Activated CD4-positive, alpha-beta T cell treated with anti-CD3 and anti-CD28 coated beads, Interleukin-2, amount 50 U/mL, for 1 hour (primary cell): ENCODE measurements at regions not wholly inside any gene's neighbourhood (a gene's known extent, or its start where the extent isn't known, plus 50 kb on each side); places are given as distances from the start of the nearest gene placed in this dataset.
"Not testable (repeated sequence)": the region's sequence is repeated elsewhere in the genome, so short reads cannot be mapped to it uniquely, and the experiment has no call there.

ENCODE experiments used
- DNase-seq: peaks from one replicate; pipeline ENCODE4 v3.0.0-alpha.2; 2020

DNA sequence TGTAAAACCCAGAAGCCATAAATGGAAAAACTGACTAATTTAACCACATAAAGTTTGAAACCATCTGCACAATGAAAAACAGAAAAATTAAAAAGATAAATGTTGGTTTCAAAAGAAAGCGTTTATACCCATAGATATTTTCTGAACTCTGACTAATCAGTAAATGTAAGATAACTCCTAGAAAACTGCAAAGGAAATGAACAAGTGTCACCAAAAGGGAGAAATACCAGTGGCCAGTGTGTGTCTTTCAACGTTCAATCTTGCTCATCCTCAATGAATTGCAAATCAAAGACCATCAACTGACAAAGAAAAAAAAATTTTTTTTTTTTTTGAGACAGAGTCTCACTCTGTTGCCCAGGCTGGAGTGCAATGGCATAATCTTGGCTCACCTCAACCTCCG lies 180.1 kb downstream of the SYK start:
- DNase-seq: no peak

DNA sequence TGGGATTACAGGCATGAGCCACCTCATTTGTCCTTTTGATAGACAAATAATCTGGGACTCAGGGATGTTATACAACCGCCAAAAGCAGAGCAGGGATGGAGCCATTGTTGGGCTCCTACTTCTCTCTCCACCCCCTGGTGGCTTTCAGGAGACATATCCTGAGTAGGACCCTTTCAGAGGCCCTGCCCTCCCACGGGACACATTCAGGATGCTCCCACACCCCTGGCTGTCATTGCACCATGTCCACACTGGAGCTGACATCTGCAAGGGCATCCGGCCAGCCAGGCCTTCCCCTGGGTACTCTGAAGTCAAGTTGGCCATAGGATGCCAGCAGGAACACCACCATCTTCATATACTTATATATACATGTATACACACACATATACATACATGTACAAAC lies 181.8 kb downstream of the SYK start:
- no peak for DNase-seq

DNA sequence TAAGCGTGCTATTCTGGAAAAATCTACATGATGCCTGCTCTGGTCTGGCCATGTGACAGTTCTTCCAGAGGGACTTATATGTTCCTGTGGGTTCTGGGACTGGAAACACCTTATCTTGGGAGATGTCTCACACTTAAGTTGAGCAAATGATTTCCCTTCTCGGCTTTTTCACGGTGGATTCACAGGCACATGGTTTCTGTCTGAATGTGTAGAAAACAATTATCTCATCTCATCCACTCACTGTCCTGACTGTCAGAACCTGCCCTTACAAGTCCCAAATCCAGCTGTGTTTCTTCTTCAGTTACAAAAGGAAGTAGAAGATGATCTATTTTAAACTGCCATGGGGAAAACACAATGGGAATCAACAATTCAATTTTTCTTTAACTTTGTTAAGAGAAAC lies 184.0 kb downstream of the SYK start:
- no peak for DNase-seq

DNA sequence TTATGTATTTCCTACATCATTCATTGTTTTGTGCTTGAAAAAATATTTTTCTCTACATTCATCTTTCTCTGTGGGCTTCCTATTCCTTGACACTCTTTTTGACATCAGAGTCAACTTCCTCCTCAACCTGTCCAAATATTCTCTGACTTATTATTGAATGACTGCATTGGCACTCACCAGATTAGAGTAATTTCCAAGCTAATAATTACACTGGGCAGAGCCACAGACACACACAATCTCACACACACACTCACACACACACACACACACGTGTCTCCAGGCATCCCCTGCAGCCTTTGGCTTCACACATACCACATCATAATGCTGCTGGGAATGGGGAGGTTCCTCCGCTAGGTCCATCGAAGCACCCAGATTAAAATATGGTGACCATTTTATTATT lies 184.5 kb downstream of the SYK start:
- no peak for DNase-seq

DNA sequence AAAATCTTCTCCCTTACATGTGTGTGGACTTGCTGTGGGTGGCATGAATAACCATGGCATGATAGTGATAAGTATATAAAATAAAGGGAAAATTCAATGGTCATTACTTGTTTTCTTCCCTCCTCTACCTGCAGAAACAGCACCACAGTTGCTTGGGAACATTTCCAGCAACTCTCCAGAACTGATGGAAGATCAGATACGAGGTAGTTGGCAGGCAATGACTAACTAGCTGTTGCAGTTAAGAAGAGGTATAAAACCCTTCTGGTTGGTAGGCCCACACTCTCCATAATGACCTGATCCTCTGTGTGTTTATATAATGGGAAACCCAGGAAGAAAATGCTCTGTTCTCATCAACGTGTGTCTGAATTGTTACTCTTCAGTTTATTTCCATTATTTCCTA lies 185.9 kb downstream of the SYK start:
- DNase-seq: no peak

DNA sequence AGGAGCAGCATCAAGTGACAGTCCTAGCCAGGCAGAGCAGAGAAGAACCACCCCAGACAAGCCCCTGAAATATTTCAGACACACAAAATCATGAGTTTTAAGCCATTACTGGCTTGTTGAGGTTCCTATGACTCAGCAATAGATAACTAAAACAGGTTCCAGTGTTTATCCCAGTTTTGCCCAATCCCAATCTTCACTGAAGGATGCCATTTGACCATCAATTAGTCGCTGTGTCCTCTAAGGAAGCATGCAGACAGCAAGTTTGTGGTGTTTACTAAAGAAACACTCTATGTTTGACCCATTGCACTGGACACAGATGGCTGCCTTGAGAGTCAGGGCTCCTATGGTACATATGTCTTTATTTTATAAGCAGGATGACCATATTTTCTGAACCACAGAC lies 186.7 kb downstream of the SYK start:
- DNase-seq: no peak

DNA sequence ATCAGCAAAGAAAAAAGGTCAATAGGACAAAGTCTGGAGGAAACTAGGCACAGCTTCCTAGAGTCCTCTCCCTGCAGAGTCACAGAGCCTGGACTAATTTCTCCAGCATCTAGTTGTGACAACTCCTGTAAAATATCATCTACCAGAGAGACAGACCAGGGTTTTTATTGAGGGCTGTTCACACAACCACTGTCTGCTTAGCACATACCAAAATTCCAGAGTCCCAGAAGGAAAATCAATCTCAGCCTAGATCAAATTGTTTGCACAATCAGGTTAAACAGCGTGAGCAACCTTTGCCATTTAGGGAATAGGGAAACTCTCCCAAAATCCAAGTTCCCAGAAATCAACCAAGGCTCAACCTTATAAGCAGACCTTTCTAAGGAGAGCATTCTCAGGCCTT lies 190.3 kb downstream of the SYK start:
- no peak for DNase-seq

DNA sequence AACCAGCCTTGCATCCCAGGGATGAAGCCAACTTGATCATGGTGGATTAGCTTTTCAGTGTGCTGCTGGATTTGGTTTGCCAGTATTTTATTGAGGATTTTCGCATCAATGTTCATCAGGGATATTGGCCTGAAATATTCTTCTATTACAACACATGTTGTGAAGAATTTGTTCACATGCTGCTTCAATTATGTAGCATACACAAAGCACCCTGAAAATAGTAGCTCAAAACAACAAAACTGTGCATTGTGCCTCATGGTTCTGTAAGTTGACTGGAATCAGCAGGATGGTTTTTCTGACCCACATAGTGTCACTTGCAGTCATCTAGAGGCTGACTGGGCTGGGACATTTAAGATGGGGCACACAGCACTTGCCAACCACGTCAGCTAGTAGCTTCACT lies 193.9 kb downstream of the SYK start:
- no peak for DNase-seq

DNA sequence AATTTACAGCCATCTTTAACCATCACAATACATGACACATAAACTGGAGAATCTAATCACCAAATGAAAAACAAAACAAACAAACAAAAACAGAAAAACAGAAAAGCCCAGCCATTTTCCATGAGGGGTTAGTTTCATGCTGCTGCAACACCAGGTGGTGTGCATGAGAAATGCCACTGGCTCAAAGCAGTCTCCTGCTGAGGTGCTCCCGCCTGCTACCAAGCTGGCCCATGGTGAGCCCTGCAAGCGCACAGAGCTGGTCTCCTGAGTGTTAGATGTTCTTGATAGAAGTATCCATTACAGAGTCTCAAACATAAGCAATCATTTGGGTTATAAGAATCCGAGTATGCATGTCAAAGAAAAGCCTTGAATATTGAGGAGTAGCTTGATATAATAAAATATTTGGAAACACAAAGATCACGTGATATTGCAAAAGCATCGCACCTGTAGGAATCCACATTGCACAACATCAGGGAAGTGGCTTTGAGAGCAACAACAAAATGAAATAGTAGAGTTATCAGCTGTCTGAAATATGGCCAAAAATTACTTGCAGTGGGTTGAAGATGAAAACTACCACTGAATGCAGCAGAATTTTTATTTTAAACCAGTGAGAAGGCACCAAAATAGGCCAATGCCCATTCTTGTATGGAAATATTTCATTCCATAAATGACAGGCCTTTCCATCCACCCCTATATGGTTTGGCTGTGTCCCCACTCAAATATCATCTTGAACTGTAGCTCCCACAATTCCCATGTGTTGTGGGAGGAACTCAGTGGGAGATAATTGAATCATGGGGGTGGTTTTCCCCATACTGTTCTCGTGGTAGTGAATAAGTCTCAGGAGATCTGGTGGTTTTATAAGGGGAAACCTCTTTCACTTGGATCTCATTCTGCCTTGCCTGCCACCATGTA lies 194.8 kb downstream of the SYK start:
- no peak for DNase-seq

DNA sequence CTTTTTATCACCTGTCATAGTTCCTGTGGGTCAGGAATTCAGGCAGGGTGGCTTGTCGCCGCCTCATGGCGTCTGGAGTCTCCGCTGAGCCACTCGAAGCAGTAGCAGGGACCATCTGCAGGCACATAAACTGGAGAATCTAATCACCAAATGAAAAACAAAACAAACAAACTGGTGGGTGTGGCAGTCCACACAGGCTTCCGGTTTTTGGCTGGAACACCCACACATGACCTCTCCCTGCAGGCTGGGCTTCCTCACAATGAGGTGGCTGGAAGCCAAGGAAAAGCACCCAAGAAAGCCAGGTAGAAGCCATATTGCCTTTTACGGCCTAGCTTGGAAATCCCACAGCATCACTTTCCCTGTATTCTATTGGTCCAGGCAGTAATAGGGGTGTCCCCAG lies 197.0 kb downstream of the SYK start:
- no peak for DNase-seq

DNA sequence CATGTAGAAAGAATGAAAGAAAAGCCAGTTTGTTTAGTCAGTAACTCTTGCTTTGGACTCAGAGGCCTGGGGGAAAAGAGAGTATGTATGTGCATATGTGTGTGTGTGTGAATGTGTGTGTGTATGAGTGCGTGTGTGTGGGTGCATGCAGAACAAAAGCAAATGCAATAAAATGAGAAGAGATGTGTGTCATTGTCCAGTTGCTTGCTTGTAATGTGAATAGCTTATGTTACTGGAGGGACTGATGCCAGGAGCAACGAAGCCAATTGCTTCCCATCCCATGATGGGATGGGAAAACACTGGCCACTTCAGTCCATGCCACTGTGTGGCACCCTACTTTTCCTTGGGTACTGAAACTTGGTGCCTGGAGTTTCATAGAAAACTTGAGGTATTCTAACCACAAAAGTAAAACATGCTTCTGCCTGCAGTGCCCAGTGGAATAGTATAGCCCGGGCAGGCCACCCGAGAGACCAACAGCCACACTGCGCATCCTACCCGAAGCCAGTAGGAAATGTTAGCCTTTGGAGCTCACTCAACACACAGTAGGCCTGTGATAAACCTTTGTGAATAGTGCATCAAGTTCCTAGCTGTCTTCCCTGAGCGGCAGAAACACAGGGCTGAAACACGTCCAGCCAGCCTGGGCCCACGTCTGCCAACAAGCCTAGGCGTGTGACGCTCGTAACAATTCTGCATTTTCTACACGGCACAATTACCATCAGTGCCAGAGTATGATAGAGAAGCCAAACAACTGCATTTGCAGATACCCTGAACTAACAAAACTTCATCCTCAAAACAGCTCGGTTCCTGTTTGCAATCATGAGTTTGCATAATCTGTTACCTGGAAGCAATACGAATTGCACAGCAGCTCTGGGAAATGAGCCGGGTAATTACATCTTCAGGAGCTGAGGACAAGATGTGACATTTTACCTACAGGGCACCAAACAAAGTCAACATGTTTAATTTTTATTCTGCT lies 198.1 kb downstream of the SYK start:
- DNase-seq: no peak

DNA sequence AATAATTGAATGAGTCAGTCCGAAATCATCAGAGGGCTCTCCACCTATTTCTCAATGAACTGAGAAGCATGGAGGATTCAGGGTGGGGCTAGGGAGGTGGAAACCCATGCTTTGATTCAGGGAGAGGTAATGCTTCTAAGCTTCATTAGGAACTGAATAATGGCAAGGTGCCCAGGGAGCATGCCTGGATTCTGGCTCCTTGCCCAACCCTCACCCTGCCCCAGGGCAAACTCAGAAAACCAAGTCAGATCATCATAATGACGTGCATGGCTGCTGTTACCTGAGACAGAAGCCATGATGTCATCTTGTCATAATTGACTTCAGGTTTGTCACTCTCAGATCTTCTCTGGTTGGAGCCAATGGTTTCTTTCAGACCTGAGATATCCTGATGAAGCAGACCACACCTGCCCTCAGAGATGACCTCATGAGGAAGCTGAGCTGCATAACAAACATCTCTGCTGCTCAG lies 199.6 kb downstream of the SYK start:
- no peak for DNase-seq

DNA sequence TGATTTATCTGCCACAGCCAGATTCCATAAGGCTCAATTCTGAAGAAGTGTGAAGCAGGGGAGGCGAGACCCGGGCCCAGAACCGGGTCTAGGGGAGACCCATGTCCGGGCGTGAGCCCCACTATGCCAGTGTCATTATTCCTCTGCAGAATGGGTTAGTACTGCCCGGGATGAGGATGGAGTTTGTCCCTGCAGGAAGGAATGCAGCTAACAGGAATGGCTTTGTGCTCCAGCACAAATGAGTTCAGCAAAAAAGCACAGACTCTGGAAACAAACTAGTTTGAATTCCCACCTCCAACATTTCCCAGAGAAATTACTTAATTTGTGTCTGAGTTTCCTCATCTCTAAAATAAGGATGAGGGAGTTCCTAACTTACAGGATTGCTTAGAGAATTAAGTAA lies 202.9 kb downstream of the SYK start:
- no peak for DNase-seq

DNA sequence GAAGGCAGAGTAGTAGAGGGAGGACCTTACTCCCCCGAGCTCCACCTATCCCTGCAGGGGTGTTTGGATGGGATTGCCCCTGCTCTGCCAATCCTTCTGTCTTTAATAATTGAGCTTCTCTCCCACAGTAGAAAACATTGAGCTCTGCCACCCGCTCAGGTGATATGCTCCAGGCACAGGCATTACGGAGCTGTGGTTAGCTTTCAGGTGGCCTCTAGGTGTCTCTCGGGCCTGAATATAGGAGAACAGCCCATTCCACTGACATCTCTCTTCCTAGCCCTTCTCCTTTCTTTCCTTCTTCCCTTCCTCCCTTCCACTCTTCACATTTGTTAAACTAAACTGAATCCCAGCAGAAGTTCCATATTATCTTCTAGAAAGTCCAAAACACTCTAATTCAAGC lies 203.4 kb downstream of the SYK start:
- DNase-seq: no peak

DNA sequence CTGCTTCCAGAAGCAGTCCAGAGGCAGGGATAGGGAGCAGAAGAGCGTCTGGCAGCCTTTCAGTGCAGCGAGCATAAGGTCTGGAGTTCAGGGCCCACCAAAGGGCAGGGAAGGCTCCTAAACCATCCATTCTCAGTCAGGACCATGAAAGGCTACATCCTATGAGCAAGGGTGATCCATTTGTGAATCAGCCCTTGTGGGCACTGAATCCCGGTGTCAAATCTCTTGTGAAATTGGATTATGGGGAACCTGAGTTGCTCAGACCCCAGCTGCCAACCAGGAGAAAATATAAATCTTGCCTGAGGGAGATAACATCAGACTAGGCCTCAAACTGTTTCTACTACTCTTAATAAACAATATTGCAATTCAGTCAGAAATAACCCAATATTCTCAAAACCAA lies 204.4 kb downstream of the SYK start:
- no peak for DNase-seq

DNA sequence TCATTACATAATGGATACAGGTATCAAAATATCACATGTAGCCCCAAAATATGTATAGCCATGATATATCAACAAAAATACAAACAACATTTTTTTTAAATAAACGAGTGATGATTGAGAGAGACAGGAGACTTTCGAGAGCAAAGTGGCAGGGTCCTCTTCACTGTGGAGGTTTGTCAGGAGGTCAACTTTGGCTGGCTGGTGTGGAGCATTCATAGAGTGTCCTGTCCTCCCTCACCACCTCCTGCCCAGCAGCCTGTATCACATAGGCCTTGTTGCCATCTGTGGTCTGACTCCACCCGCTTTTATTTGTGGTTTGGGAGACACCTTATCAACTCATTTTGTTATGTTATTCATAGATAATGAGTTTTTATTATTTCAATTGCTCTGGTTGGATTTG lies 206.9 kb downstream of the SYK start:
- DNase-seq: no peak

DNA sequence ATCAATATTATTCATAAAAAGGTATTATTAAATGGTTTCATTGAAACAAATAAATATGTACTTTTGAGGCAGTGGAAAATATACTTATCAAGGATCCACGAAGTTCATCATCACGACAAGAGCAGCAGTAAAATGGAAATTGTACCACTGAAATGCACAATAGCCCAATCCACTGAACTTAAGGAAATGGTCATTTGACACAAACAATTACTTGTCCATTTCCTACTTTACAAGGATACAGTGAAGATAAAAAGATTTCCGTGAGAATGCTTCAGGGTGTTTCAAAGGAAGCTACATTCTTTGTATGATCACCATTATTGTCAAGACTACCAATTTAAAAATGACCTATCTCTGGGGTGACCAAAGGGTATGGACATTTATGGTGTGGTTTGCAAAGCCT lies 210.3 kb downstream of the SYK start:
- no peak for DNase-seq

DNA sequence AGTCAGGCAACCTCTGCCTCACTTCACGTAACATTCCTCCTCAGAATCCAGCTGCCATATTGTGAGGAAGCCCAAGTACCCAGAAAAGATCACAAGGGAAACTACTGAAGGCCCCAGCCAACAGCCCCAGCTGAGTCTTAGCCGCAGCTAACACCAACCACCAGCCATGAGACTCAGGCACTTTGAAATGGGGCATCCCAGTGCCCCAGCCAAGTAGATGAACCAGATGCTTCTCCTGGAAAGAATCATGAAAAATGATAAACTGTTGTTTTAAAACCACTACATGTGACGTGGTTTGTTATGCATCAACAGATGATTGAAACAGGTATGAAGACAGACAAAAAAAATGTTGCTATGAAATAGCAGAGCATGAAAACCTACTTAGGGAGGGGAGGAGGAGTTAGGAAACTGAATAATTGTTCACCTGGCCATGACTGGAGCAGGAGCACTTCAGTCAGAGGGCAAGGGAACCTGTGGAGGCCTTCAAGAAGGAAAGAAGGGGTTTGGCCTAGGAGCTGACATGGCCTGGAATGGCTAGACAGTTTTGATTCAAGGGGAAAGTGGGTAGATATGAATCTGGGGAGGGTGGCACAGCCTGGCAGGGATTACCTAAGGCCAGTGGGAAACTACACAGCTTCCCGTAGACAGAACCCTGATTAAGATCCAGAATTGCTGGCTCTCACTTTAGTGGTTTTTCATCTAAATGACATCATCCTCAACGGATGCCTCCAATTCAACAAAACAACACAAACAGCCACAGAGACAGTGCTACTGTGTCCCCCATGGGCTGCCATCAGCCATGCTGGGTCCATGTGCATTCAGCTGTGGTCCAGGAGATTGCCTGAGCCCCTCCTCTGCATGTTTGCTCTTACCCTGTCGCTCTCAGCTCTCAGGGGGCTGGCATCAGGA lies 211.6 kb downstream of the SYK start:
- DNase-seq: no peak

DNA sequence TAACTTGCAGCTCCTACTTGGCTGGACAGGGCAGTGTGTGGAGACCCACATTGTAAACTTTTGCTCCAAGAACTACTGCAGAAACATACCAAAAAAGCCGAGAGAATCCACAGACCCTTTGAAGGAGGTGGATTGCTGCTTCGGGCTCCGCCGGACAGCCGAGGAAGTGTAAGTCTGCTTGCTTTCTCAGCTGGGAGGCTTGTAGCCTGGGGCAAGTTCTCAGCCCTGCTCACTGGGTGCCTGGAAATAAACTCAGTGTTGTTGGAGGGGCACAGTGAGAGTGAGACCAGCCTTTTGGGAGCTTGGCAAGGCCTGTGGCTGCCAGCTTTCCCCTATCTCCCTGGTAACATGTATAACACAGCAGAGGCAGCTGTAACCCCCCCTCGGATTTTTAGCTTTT lies 215.6 kb downstream of the SYK start:
- no peak for DNase-seq

DNA sequence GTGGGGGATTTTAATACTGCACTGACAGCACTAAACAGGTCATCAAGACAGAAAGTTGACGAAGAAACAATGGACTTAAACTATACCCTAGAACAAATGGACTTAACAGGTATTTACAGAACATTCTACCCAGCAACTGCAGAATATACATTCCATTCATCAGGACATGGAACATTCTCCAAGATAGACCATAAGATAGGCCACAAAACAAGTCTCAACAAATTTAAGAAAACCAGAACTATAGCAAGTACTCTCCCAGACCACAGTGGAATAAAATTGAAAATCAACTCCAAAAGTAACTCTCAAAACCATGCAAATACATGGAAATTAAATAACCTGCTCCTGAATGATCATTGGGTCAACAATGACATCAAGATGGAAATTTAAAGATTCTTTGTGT lies 218.3 kb downstream of the SYK start:
- DNase-seq: not testable (repeated sequence)

DNA sequence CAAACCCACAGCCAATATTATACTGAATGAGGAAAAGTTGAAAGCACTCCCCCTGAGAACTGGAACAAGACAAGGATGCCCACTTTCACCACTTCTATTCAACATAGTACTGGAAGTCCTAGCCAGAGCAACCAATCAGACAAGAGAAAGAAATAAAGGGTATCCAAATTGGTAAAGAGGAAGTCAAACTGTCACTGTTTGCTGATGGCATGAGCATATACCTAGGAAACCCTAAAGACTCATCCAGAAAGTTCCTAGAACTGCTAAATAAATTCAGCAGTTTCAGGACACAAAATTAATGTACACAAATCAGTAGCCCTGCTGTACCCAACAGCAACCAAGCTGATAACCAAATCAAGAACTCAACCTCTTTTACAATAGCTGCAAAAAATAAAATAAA lies 220.0 kb downstream of the SYK start:
- DNase-seq: not testable (repeated sequence)

DNA sequence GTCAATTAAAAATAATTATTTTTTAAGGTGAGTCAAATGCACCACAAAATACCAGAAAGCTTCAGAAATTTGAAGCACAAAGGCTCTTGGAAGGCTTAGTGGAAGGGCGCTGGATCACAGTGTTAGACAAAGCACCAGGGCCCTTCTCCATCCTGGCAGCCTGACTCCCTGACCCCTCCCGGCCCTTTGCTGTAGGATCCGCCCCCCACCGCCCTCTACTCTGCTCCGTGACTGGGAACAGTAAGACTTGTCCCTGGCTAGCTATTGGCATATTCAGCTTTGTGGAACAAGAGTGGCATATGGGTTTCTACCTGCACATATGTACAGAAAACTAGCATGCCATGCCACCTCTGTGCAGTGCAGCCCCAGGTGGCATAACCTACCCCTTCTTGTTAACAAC lies 222.1 kb downstream of the SYK start:
- DNase-seq: no peak

DNA sequence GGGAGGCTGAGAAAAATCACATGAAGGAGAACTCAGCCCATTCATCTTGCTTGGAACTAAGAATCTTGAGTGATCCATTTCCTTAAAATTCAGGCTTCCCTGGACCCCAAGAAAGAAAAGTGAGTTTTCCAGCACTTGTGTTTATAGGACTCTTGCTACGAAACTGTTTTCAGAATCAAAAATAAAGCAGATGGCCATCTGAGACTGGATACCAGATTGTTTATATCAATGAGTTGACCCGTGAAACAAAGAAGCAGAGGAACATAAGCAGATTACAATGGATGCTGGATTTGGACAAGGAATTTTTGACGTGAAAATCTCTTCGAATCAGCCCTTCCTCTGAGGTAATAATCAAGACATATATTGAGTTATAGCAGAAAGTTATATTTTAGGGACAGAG lies 223.2 kb downstream of the SYK start:
- no peak for DNase-seq
